ENCODE measurements at regions not wholly inside any gene's neighbourhood (a gene's known extent, or its start where the extent isn't known, plus 50 kb on each side); places are given as distances from the start of the nearest gene placed in this dataset.
"Not testable (repeated sequence)": the region's sequence is repeated elsewhere in the genome, so short reads cannot be mapped to it uniquely, and the experiment has no call there.

- DNase-seq: no peak
These were observed 251.2 kb upstream of the SGCG start for GRCh38 chr13:22929381-22930126.

DNA sequence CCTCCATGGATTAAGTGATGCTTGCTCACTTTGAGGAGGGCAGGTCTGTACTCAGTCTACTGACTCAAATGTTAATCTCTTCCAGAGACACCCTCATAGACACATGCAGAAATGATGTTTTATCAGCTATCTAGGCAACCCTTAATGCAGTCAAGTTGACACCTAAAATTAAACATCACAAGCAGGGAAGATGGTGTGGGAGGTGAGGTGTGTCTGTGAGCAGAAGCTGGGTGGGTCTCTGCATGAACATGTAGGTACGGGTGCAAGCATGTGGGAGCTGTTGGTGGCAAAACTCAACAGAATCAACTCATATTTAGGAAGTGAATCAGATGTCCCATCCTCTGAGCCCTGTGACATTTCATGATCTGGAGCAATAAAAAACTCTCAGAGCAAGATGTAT lies 249.2 kb upstream of the SGCG start:
- DNase-seq: no peak

DNA sequence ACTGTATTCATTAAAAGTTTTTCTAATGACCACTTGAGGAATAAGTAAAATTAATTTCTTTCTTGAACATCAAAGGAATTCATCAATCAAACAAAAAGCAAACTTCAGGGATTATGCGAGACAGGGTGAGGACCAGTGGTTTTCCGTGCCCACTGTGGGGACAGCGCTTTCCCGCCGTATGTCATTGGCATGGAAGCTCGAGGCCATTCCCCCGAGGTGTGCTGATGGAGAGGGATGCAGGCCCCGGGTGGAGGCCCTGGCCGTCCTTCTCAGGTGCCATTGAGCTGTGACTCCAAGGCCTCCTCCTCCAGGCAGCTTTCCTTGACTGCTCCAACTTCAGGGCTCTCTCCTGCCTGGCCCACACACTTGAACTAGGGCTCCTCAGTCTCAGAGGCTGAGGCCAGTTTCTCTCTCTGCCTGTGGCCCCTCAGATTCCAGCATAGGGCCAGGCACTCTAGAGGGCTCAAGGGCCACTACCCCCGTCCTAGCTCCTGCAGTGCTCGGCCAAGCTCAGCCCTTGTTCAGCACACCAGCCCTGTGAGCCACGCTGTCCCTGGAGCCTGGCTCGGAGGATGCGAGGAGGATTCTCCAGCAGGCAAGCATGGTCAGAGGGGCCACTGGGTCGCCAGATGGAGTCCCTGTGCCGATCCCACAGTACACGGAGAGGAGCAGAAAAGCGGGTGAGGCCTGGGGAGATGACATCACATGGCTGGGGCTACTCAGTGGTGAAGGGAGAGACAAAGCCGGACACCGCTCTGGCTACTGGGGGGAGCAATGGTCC lies 248.0 kb upstream of the SGCG start:
- not testable (repeated sequence) for DNase-seq

DNA sequence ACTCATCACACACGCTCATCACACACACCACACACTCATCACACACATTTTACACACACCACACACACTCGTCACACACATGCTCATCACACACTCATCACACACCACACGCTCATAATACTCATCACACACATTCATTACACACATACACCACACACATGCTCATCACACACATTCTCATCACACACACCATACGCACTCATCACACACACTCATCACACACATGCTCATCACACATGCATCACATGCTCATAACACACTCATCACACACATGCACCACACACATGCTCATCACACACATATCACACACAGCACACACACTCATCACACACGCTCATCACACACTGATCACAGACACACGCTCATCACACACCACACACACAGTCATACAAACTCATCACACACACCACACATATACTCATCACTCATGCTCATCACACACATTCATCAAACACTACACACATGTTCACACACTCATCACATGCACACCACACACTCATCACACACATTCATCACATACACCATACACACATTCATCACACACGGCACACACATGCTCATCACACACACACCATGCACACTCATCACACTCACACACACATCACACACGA lies 247.1 kb upstream of the SGCG start:
- DNase-seq: no peak

- DNase-seq: no peak
These were observed 245.8 kb upstream of the SGCG start for GRCh38 chr13:22934744-22935523.

DNA sequence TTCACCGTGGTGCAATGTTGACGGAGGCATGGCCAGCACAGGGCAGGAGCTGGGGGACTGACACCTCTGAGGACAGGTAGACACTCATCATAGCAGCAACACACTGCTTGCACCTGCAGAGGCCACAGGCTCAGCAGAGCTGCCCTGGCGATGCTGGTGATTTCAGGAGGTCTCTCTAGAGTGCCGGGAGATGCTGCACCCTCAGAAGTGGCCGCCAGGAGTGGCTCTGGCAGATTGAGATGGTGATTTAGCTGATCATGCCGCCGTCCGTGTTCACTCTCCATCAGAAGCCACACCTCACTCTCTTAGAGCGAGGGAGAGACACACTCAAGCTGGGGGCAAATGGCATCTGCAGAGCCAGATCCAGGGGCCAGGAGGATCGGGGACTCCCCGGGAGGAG lies 244.6 kb upstream of the SGCG start:
- DNase-seq: no peak

DNA sequence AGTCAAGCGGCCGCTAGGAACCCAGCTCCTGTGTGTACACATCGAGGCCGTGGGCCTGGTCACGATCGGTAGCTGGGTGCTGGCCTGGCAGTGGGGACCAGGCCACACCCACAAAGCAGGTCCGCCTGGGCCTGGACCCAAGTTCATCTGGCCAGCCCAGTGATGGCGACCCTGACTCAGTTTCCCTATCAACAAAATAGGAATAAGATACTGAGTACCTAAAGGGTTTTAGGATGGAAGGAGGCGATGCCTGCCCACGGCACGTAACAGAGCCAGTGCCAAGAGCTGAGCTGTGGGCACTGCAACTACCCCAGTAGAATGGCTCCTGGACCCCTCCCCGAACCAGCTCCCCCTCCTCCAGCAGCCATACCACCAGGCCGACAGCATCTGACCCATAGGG lies 243.5 kb upstream of the SGCG start:
- DNase-seq: no peak

- DNase-seq: no peak
These were observed 242.8 kb upstream of the SGCG start for GRCh38 chr13:22937953-22938352.

GRCh38 chr13:22938576-22938975 lies 242.2 kb upstream of the SGCG start:
- no peak for DNase-seq

DNA sequence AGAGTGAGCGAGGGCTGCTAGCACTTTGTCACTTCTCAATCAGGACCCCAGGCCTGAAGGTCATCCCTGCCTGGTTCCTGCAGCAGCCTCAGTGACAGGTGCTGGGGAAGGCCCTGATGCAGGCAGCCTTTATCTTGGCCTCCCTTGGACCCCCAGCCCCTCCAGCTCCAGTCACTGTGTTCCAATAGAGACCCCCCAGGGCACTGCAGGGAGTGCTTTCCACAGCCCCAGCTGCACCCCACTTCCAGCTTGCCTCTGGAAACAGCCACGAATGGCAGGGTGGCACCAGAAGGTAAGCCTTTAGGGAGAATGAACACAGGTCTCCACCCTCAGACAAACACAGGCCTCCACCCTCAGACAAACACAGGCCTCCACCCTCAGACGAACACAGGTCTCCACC lies 241.6 kb upstream of the SGCG start:
- no peak for DNase-seq

DNA sequence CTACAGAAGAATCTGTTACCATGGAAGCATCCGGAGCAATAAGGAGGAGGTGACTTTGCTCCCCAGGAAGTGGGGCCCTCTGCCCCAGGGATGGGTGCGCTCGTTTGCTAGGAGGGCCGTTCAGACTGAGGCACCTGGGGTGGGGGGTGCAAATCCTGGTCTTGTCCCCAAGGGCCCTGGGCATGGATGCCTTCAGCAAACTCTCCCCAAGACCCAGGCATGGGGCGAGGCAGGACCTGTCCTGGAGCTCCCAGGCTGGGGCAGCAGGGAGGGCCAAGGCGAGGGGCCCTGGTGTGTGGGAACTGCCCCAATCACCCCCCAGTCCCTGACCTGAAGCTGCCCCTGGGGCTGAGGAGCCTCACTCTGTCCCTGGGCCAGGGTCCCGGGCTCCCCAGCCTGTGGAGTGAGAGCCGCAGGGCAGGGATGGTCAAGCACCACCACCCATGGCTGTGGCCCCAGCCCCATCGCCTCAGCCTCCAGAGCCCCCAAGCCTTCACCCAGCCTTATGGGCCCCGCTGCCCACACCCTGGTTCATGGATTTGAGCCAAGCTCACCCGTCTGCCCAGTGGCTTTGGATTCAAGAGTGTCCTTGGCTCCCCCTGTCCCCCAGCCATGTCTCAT lies 240.6 kb upstream of the SGCG start:
- DNase-seq: no peak

- DNase-seq: no peak
These were observed 240.0 kb upstream of the SGCG start for GRCh38 chr13:22940736-22941135.

DNA sequence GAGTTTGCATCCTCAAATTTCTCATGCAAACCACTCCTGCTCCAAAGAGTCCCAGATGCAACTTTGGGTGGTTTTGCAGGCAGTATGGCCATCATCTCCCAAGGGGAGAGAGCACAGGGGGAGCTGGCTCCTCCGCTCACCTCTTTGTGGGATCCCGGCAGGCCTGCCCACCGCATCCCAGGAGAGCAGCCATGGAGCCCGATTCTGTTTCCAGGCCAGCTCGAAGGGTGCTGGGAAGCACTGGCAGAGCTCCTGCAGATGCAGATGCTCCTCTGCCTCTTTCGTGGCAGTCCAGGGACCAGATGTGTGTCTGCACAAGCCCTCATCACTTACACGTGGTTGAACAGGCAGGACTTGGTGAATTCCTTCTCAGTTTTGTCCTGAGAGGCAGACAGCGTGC lies 239.3 kb upstream of the SGCG start:
- not testable (repeated sequence) for DNase-seq

DNA sequence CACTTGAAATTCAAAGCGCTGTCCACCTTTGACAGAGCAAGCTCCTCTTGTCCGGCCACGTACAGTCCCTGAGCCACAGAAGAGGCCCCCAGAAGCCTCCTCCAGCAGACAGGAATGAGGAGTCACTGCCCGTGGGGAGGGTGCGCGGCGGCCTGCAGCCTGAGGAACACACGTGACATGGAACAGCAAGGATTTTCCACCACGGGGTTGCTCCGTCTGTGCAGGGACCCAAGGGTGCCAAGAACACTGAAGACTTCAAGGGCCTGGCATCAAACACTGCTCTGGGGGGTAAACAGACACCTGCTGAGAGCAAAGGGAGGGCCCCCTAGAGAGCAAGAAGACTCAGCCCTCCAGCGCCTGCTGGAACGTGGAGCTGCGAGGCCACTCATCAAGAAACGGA lies 237.9 kb upstream of the SGCG start:
- not testable (repeated sequence) for DNase-seq

- no peak for DNase-seq
These were observed 236.4 kb upstream of the SGCG start for GRCh38 chr13:22944378-22944777.

- DNase-seq: no peak
These were observed 235.2 kb upstream of the SGCG start for GRCh38 chr13:22945321-22946226.

DNA sequence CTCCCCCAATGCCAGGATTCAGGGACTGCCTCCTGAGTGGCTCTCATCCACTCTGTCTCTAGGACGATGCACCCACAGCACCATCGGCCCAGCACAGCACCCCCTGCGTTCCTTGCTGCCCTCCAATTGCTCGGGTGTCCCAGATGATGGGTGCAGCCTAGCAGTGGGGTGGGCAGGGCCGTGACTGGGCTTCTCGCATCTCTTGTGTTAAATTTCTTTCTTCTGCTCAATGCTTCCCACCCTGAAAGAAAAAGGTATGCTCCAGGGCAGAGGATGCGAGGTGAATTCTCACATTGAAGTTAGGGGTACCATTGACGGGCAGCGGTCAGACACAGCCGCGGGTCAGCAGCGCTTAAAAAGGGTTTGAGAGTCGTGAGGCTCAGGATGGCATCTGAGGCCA lies 232.4 kb upstream of the SGCG start:
- DNase-seq: no peak

GRCh38 chr13:22952018-22952417 lies 228.8 kb upstream of the SGCG start:
- DNase-seq: not testable (repeated sequence)

DNA sequence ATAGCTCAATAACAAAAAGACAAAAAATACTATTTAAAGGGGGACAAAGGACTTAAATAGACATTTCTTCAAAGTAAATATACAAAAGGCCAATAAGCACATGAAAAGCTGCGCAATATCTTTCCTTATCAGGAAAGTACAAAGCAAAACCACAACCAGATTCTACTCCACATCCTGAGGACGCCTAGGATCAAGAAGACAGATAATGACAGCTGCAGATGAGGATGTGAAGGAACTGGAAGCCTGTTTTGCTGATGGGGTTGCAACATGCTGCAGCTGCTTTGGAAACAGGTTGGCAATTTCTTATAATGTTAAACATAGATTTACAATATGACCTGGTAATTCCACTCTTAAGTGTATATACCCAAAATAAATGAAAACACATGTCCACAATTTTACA lies 225.6 kb upstream of the SGCG start:
- DNase-seq: not testable (repeated sequence)

DNA sequence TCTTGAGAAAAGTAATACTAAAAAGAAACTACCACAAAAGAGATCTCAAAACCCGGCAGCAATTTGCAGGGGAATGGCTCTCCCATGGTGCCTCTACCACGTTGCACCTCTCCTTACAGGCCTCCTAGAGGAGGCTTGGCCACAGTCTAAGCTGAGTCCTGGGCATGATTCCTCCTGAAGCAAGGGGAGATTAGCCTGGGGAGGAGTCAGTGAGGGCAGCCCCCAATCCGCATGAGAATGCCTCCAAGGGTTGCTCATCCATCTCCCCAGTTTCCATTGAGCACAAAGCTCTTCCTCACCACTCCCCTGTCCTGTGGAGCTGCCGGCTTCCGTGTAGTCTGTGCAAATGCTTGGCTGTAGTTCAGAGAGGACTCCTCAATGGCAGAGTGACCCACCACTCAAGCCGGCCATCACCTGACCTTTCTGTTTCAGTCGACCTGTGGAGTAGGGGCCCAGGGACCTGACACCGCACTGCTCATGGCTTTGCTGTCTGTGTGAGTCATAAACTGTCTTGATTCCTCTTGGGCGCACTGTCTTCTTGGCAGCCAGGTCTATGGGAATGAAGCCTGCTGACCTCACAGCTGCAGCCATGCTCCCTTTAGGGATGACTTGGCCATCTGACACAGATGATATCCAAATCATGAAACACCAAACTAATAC lies 224.2 kb upstream of the SGCG start:
- not testable (repeated sequence) for DNase-seq

DNA sequence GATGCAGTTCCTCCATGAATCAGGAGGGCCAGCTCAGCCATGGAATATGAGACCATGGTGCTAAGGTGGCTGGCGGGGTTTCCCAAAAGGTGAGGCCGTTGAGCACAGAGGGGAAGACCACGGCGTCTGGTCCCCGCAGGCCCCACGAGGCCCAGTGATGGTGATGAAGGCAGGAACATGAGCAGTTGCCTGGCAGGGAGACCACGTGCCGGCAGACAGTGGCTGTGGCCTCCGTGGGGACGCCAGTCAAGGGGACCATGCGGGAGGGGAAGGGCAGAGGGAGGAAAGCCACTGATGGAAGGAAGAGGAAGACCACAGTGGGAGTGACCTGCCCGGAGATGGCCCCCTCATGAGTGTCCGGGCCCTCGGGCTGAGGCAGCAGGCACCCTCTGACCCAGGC lies 220.9 kb upstream of the SGCG start:
- DNase-seq: not testable (repeated sequence)

Measured in activated CD4-positive, alpha-beta T cell treated with anti-CD3 and anti-CD28 coated beads, Interleukin-10, Interleukin-2, amounts not matched to agents 100 ng/mL and 50 ng/mL, durations not matched to agents 16 hours and 8 hours (primary cell).